H9 (cell line): ENCODE measurements at regions not wholly inside any gene's neighbourhood (a gene's known extent, or its start where the extent isn't known, plus 50 kb on each side); places are given as distances from the start of the nearest gene placed in this dataset.

Experiments used
- DNase-seq: peaks from one replicate; pipeline ENCODE4 v3.0.0-alpha.2; 2017
- H2AFZ ChIP-seq: one replicate; pipeline ENCODE4 v1.6.1; 2013; ENCODE audit warnings: mild to moderate bottlenecking, low read length, control low read depth, moderate library complexity
- H2AK5ac ChIP-seq: 2 replicates; pipeline ENCODE4 v1.6.1; 2013; ENCODE audit warnings: low read length, control low read depth, mixed read lengths; ENCODE audit not compliant: insufficient read length
- H2BK120ac ChIP-seq: one replicate; pipeline ENCODE4 v1.6.1; 2013; ENCODE audit warnings: low read depth, mild to moderate bottlenecking, low read length, control low read depth, inconsistent platforms; ENCODE audit not compliant: poor library complexity, severe bottlenecking
- H2BK12ac ChIP-seq: 2 replicates; pipeline ENCODE4 v1.6.1; 2013; ENCODE audit warnings: low read length, control low read depth, mixed read lengths, low read depth; ENCODE audit not compliant: insufficient read length
- H2BK15ac ChIP-seq: 2 replicates; pipeline ENCODE4 v1.6.1; 2013; ENCODE audit warnings: low read depth, low read length, control low read depth
- H2BK20ac ChIP-seq: one replicate; pipeline ENCODE4 v1.6.1; 2013; ENCODE audit warnings: low read depth, mild to moderate bottlenecking, low read length, control low read depth, inconsistent platforms; ENCODE audit not compliant: poor library complexity, severe bottlenecking
- H2BK5ac ChIP-seq: 2 replicates; pipeline ENCODE4 v1.6.1; 2013; ENCODE audit warnings: low read length, control low read depth, mixed read lengths; ENCODE audit not compliant: insufficient read length
- H3K14ac ChIP-seq: 2 replicates; pipeline ENCODE4 v1.6.1; 2013; ENCODE audit warnings: low read length, control low read depth; ENCODE audit not compliant: insufficient read depth
- H3K18ac ChIP-seq: 2 replicates; pipeline ENCODE4 v1.6.1; 2013; ENCODE audit warnings: low read depth, mild to moderate bottlenecking, mixed read lengths, low read length, control low read depth; ENCODE audit not compliant: insufficient read length
- H3K23ac ChIP-seq: 2 replicates; pipeline ENCODE4 v1.6.1; 2013; ENCODE audit warnings: low read length, control low read depth, mixed read lengths, low read depth; ENCODE audit not compliant: insufficient read length
- H3K23me2 ChIP-seq: 2 replicates; pipeline ENCODE4 v1.6.1; 2013; ENCODE audit warnings: low read depth, mild to moderate bottlenecking, mixed read lengths, low read length, control low read depth; ENCODE audit not compliant: insufficient read length, poor library complexity, severe bottlenecking
- H3K27ac ChIP-seq: 2 replicates; pipeline ENCODE4 v1.5.1; 2013; ENCODE audit warnings: low read length, control low read depth, mixed read lengths, low read depth; ENCODE audit not compliant: insufficient read length
- H3K27me3 ChIP-seq: 2 replicates; pipeline ENCODE4 v1.6.1; 2013; ENCODE audit warnings: low read length, control low read depth, inconsistent platforms; ENCODE audit not compliant: insufficient read depth
- H3K4ac ChIP-seq: 2 replicates; pipeline ENCODE4 v1.6.1; 2013; ENCODE audit warnings: low read depth, mild to moderate bottlenecking, control low read depth, inconsistent platforms, low read length, moderate library complexity
- H3K4me1 ChIP-seq: 2 replicates; pipeline ENCODE4 v1.6.1; 2013; ENCODE audit warnings: low read length, control low read depth, inconsistent platforms; ENCODE audit not compliant: insufficient read depth
- H3K4me2 ChIP-seq: 2 replicates; pipeline ENCODE4 v1.6.1; 2013; ENCODE audit warnings: low read length, control low read depth, mixed read lengths; ENCODE audit not compliant: insufficient read length, insufficient read depth
- H3K56ac ChIP-seq: 2 replicates; pipeline ENCODE4 v1.6.1; 2013; ENCODE audit warnings: low read depth, mild to moderate bottlenecking, mixed read lengths, low read length, control low read depth; ENCODE audit not compliant: insufficient read length
- H3K79me1 ChIP-seq: 2 replicates; pipeline ENCODE4 v1.6.1; 2013; ENCODE audit warnings: low read depth, mild to moderate bottlenecking, moderate library complexity, low read length, control low read depth, inconsistent platforms; ENCODE audit not compliant: insufficient read depth, poor library complexity, severe bottlenecking
- H3K79me2 ChIP-seq: 2 replicates; pipeline ENCODE4 v1.6.1; 2013; ENCODE audit warnings: low read length, control low read depth, inconsistent platforms; ENCODE audit not compliant: insufficient read depth
- H3K9ac ChIP-seq: 2 replicates; pipeline ENCODE4 v1.6.1; 2013; ENCODE audit warnings: low read length, control low read depth, mixed read lengths; ENCODE audit not compliant: insufficient read length; ENCODE audit errors: extremely low read depth
- H3K9me3 ChIP-seq: one replicate; pipeline ENCODE4 v1.6.1; 2013; ENCODE audit warnings: low read depth, low read length, inconsistent platforms; ENCODE audit not compliant: control insufficient read depth
- H3T11ph ChIP-seq: one replicate; pipeline ENCODE4 v1.6.1; 2013; ENCODE audit warnings: mild to moderate bottlenecking, low read length, control low read depth, inconsistent platforms
- H4K20me1 ChIP-seq: one replicate; pipeline ENCODE4 v1.6.1; 2013; ENCODE audit not compliant: control insufficient read depth, insufficient read length, insufficient read depth
- H4K5ac ChIP-seq: 2 replicates; pipeline ENCODE4 v1.6.1; 2013; ENCODE audit warnings: low read depth, mild to moderate bottlenecking, mixed read lengths, low read length, control low read depth; ENCODE audit not compliant: insufficient read length
- H4K8ac ChIP-seq: replicated peaks from 2 replicates; pipeline ENCODE4 v1.6.1; 2013; ENCODE audit warnings: low read length, control low read depth, mixed read lengths, low read depth; ENCODE audit not compliant: insufficient read length
- H4K91ac ChIP-seq: 2 replicates; pipeline ENCODE4 v1.6.1; 2013; ENCODE audit warnings: low read depth, mild to moderate bottlenecking, moderate library complexity, mixed read lengths, low read length, control low read depth; ENCODE audit not compliant: insufficient read length
- H3K27ac Mint-ChIP-seq, 3 experiments: 2 replicates in 2 of 3; 3 replicates in 1 of 3; pipeline ENCODE4 v1.8.0; 2020 to 2021; ENCODE audit warnings: mixed read lengths in 3 of 3, mild to moderate bottlenecking in 1 of 3, moderate library complexity in 1 of 3
- H3K27me3 Mint-ChIP-seq: 2 replicates; pipeline ENCODE4 v1.8.0; 2021; ENCODE audit warnings: low read depth, mild to moderate bottlenecking, moderate library complexity, mixed read lengths
- H3K36me3 Mint-ChIP-seq, 3 experiments: 2 replicates in 2 of 3; 3 replicates in 1 of 3; pipeline ENCODE4 v1.8.0; 2020 to 2021; ENCODE audit warnings: low read depth in 3 of 3, mixed read lengths in 3 of 3; ENCODE audit not compliant: insufficient read depth in 1 of 3
- H3K4me1 Mint-ChIP-seq, 2 experiments: 2 replicates each; pipeline ENCODE4 v1.8.0; 2020; ENCODE audit warnings: mixed read lengths in 2 of 2
- H3K4me3 Mint-ChIP-seq, 2 experiments: 2 replicates in 1 of 2; 3 replicates in 1 of 2; pipeline ENCODE4 v1.8.0; 2020 to 2021; ENCODE audit warnings: mild to moderate bottlenecking in 2 of 2, mixed read lengths in 2 of 2, moderate library complexity in 1 of 2
- H3K9me3 Mint-ChIP-seq, 2 experiments: 2 replicates in 1 of 2; 3 replicates in 1 of 2; pipeline ENCODE4 v1.8.0; 2020; ENCODE audit warnings: mild to moderate bottlenecking in 2 of 2, mixed read lengths in 2 of 2, moderate library complexity in 1 of 2
- WGBS: extraction: QIAGEN DNeasy Blood & Tissue Kit; methylation state at CpG from one replicate; pipeline ENCODE4 v1.1.7; 2013; ENCODE audit warnings: missing lambda C conversion rate, low lambda C conversion rate, mixed read lengths; ENCODE audit not compliant: insufficient read length; ENCODE audit errors: extremely low coverage; 5-methylcytosine and 5-hydroxymethylcytosine counted together
- TF ChIP-seq, protein P1 (sequence below): fragments of 200-600 bp; sonication (generic); conservative IDR thresholded peaks from 3 replicates; pipeline ENCODE4 v1.8.0; 2021; ENCODE audit warnings: antibody characterized with exemption, mild to moderate bottlenecking

GRCh38 chr2:200049086-200049485 lies 93.7 kb downstream of the MAIP1 start:
- no peak overlapping the region for H4K8ac ChIP-seq

More at GRCh38 chr2:200049086-200049485, 93.7 kb downstream of the MAIP1 start:
- DNase-seq, result no peak
- Histone ChIP-seq H2BK5ac (no peak overlapping the region), H2BK12ac (no peak overlapping the region), H4K91ac (no peak overlapping the region), H3K79me1 (no peaks in the 10 kb centered on the region), H2AK5ac (no peak overlapping the region), H3K4me2 (no peak overlapping the region), H3K9ac (no peak overlapping the region), H3K18ac (no peak overlapping the region), H4K20me1 (no peaks in the 10 kb centered on the region), H3T11ph (no peak overlapping the region), H2AFZ (no peak overlapping the region), H3K14ac (no peak overlapping the region), H2BK20ac (no peak overlapping the region), H3K79me2 (no peaks in the 10 kb centered on the region), H3K4ac (no peak overlapping the region), H3K4me1 (no peaks in the 10 kb centered on the region), H3K27ac (no peak overlapping the region), H3K23me2 (no peaks in the 10 kb centered on the region), H3K9me3 (peaks cover 14% of the 10 kb centered on the region), H3K23ac (no peak overlapping the region), H4K5ac (no peak overlapping the region), H2BK15ac (no peak overlapping the region), H3K56ac (no peak overlapping the region), H3K27me3 (no peaks in the 10 kb centered on the region), H2BK120ac (no peak overlapping the region)
- peaks cover 16 to 29% (median 23%) of the 10 kb centered on the region in 3 experiments for H3K36me3 Mint-ChIP-seq
- peaks cover 28 to 29% of the 10 kb centered on the region in 2 experiments for H3K9me3 Mint-ChIP-seq
- H3K4me3 Mint-ChIP-seq, result no peak overlapping the region
- H3K27me3 Mint-ChIP-seq, result no peaks in the 10 kb centered on the region
- H3K27ac Mint-ChIP-seq, result no peak overlapping the region
- TF ChIP-seq, protein P1, sequence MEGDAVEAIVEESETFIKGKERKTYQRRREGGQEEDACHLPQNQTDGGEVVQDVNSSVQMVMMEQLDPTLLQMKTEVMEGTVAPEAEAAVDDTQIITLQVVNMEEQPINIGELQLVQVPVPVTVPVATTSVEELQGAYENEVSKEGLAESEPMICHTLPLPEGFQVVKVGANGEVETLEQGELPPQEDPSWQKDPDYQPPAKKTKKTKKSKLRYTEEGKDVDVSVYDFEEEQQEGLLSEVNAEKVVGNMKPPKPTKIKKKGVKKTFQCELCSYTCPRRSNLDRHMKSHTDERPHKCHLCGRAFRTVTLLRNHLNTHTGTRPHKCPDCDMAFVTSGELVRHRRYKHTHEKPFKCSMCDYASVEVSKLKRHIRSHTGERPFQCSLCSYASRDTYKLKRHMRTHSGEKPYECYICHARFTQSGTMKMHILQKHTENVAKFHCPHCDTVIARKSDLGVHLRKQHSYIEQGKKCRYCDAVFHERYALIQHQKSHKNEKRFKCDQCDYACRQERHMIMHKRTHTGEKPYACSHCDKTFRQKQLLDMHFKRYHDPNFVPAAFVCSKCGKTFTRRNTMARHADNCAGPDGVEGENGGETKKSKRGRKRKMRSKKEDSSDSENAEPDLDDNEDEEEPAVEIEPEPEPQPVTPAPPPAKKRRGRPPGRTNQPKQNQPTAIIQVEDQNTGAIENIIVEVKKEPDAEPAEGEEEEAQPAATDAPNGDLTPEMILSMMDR, result no peak
- WGBS, result no CpG with 5 or more reads among the region's 3 CpGs
- H3K4me1 Mint-ChIP-seq, result no peaks in the 10 kb centered on the region
